ENCODE measurements at regions not wholly inside any gene's neighbourhood (a gene's known extent, or its start where the extent isn't known, plus 50 kb on each side); places are given as distances from the start of the nearest gene placed in this dataset.

DNA sequence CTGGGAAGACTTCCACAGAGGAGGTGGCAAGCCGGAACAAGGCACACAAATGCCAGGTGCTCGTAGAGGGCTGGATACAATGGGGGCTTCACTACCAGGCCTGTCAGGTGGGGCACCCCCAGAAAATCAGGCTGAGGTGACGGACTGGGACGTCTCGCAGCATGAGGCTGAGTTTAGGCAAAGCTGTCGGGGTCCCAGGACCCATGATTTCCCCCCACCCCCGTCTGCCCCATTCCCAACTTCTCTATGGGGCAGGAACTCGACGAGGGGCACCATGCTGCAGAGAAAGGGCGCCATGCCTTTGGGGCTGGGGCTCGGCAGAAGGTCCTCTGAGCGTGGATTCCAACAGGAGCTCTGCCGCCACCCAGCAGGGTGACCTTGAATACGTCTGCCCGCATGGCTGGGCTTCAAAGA is 65.7 kb upstream of the HES1 start:
- TF ChIP-seq POLR2AphosphoS5 (IDR thresholded peaks at IDR 0.05), result no peak
- no peak for TF ChIP-seq POLR2A (IDR thresholded peaks at IDR 0.05)

Measured in prostate gland (tissue), 1 donor.